GM21576 (cell line): ENCODE measurements at regions not wholly inside any gene's neighbourhood (a gene's known extent, or its start where the extent isn't known, plus 50 kb on each side); places are given as distances from the start of the nearest gene placed in this dataset.
A peak's percentile ranks its signal among the peaks of the same experiment; 100 is the strongest.
"Not testable (repeated sequence)": the region's sequence is repeated elsewhere in the genome, so short reads cannot be mapped to it uniquely, and the experiment has no call there.

ENCODE experiments used
- ATAC-seq: cut with Tn5 transposase; IDR thresholded peaks from one replicate; pipeline ENCODE4 v1.9.1; 2021; ENCODE audit warnings: mild to moderate bottlenecking, moderate library complexity; ENCODE audit not compliant: unreplicated experiment

GRCh38 chrX:22758807-22759481 lies 240.8 kb upstream of the DDX53 start:
- peak; percentile 85 for ATAC-seq

DNA sequence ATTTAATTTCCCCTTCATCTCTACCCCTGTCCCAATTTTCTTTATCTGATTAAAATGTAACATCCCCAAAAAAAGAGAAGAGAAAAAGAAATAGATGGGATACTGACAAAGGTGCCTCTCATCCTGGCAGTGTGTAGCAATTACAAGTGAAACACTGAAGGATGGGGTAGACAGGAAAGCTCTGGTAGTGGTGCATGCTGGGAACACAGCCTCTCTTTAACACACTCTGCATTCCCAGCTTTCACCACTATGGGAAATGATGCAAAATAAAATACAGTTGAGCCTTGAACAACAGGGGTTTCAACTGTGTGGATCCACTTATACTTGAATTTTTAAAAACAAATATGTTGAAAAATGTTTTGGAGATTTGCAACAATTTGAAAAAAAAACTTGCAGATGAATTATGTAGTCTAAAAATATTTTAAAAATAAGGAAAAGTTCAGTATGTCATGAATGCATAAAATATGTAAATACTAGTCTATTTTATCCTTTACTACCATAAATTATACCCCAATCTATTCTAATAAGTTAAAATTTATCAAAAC lies 239.2 kb upstream of the DDX53 start:
- no peak for ATAC-seq

GRCh38 chrX:22788221-22788620 lies 211.5 kb upstream of the DDX53 start:
- ATAC-seq = no peak

DNA sequence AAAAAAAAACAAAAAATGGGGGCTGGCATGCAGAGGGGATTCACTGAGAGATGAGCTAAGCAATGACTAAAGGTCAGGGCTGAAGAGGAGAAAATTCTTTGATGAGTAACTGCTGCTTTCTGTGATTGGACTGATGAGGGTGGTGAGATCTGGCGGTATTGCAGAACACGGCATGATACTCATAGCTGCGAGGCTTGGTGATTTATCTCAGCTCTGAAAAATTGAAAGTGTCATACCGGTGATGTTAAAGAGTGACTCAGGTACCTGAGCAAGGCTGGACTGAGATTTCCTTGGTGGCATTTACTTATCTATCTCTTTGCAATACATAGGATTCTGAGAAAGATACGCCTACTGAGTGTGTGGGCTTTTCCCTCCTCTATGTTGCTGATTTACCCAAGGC lies 204.1 kb upstream of the DDX53 start:
- ATAC-seq = no peak

- no peak for ATAC-seq
These were observed 199.4 kb upstream of the DDX53 start for GRCh38 chrX:22800360-22800759.

DNA sequence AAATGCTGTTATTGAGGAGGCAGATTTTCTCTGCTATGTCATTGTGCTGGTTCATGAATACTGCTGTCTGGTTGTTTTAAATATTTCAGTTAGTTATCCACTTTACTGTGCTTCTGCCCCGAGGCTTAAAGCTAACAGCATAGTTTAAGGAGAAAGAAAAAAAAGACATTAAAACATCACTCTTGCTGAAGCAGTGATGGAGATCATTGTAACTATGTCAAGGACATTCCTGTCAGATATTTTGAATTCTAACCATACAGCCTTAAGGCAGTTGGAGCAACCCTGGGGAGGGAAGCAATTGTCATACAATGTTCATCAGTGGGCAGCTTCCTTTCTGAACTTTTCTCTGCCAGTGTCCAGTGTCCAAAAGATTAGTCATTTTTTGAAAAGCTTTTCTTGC lies 199.0 kb upstream of the DDX53 start:
- no peak for ATAC-seq

DNA sequence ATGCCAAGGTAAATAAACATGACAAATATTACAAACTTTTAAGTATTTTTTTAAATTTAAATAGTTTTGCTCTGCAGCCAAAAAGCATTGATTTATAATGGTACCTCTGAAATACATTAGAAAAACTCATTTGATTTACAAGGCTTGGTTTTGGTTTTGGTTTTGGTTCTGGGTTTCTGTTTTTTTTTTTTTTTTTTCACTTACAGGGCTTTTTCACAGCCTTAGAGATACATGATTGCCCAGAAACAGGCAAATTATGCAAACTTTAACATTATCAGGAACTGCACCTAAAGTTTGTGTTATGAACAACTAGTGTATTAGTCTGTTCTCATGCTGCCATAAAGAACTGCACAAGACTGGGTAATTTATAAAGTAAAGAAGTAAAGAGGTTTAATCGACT lies 196.4 kb upstream of the DDX53 start:
- ATAC-seq = peak; percentile 54

GRCh38 chrX:22810876-22811275 lies 188.9 kb upstream of the DDX53 start:
- no peak for ATAC-seq

DNA sequence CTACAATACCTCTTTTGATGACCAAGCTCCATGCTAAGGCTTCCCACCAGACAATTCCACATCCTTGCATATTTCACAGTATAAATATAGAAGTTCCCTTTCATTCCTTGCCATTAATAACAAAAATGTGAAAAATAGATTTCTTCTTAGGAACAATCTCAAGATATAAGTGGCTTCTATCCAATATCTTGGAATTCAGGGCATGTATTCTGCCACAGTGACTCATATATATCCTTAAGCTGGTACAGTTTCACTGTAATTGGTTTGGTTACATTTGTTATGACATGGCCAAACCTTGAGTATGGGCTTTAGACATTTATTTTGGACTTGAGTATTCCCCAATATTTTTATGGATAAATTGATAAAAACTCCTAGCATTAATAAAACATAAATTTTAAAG lies 181.7 kb upstream of the DDX53 start:
- ATAC-seq = no peak

GRCh38 chrX:22855693-22856092 lies 144.1 kb upstream of the DDX53 start:
- no peak for ATAC-seq

GRCh38 chrX:22859642-22860041 lies 140.1 kb upstream of the DDX53 start:
- ATAC-seq = no peak

DNA sequence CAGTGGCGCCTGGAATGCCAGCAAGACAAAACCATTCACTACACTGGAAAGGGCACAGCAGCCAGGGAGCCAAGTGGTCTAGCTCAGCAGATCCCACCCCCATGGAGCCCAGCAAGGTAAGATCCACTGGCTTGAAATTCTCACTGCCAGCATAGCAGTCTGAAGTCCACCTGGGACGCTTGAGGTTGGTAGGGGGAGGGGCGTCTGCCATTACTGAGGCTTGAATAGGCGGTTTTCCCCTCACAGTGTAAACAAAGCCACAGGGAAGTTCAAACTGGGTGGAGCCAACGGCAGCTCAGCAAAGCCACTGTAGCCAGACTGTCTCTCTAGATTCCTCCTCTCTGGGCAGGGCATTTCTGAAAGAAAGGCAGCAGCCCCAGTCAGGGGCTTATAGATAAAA lies 133.0 kb upstream of the DDX53 start:
- ATAC-seq = not testable (repeated sequence)

DNA sequence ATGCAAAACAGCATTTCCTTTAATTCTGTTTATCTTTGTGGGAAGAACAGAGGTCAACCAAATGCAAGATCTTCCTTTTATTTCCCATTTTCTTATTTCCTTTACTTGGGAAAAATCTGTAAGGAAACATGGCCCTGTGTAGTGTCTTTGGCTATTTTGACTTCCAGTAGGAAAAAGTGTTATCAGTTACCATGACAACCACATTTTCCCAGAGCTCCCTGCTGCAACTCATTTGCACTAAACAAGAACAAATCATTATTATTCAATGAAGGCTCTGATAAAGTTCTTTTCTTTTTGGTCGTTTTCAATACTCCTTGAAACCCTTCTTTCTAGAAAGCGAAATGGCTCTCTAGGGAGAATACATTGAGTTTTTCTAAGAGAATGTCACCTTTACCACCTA lies 117.2 kb upstream of the DDX53 start:
- ATAC-seq = no peak

DNA sequence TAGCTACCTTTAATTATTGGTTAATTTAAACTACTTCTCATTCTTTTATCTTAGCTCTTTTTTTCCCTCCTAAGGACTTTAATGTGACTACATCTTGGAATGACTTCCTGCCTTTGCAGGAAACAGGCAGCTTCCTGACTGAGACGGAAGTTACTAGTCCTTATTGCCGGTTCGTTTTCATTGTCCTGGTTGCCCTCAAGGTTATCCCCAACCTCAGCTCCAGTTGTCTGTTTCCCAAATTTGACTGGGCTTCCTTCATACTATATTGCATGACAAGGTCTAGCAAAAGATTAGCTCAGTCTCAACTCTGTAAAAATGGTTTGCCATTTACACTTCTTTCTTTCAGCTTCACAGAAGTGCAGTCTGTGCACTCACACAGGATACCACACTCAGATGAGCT lies 109.9 kb upstream of the DDX53 start:
- no peak for ATAC-seq

DNA sequence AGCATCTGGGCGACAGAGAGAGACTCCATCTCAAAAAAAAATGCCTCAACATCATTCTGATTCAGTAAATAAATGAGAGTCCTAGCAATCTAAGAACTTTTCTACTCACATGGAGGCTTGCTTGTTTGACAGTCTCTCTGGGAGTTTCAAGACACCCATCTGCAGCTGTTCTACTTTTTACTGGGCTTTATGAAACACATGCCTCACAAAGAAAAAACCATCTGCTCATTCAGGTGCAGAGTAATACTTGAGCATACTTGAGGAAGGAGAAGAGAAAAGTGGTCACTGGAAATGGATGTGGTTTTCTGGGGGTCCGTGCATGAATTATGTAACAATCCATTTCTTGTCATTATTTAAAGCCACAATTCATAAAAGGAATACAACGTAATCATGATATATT lies 87.1 kb upstream of the DDX53 start:
- no peak for ATAC-seq

DNA sequence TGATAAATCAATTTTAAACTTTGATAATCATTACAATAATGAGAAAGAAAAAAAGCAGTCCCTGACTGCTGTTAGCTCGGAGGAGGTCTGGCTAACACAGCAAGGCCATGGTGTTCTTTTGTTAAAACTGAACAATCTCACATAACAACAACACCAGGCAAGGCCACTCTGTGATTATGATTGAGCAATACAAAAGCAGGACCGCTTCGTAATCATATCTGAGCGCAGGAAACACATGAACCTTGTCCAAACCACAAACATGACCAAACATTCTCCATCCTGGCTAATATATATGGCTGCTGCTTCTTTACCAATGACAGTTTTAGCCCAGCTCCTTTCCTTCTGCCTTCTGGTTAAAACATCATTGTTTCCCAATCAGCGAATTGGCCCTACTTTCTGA lies 76.8 kb upstream of the DDX53 start:
- ATAC-seq = no peak

GRCh38 chrX:22934640-22935039 lies 65.1 kb upstream of the DDX53 start:
- ATAC-seq = no peak

DNA sequence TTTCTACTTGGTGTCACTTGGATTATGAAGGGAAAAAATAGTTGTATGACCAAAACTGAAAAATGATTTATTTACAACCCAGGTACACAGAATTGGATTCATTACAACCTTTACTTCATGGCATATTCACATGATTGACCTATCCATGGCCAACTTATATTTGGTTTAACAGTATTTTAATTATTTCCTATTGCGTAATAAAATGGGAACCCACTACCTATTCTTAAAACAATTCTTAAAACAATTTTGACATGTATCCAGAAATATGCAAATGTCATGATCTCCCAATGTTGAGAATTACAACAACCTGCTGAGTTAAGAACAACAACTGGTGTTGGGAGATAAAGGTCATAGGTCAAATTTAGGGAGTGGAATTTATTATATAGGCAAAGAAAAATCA lies 54.8 kb upstream of the DDX53 start:
- ATAC-seq = no peak
